SU-DHL-6 (cell line): ENCODE measurements at regions not wholly inside any gene's neighbourhood (a gene's known extent, or its start where the extent isn't known, plus 50 kb on each side); places are given as distances from the start of the nearest gene placed in this dataset.

ENCODE experiments used
- H2AFZ ChIP-seq: fragments of 200-600 bp; sonication (generic); 2 replicates; pipeline ENCODE4 v1.6.1; 2014; ENCODE audit warnings: low read depth, mild to moderate bottlenecking, moderate library complexity, mixed read lengths, antibody characterized with exemption, low read length; ENCODE audit not compliant: severe bottlenecking
- H3F3A ChIP-seq: fragments of 200-600 bp; shearing (Covaris generic); 2 replicates; pipeline ENCODE4 v1.6.0; 2016; ENCODE audit warnings: antibody characterized with exemption, mild to moderate bottlenecking; ENCODE audit not compliant: insufficient read depth
- H3K27ac ChIP-seq: fragments of 200-600 bp; sonication (generic); 2 replicates; pipeline ENCODE4 v1.5.1; 2016; ENCODE audit warnings: low read depth, mild to moderate bottlenecking, low read length, moderate library complexity, mixed read lengths
- H3K27me3 ChIP-seq: fragments of 200-600 bp; sonication (generic), shearing (Covaris generic); 2 replicates; pipeline ENCODE4 v1.6.0; 2014; ENCODE audit warnings: mild to moderate bottlenecking, low read length
- H3K36me3 ChIP-seq: fragments of 200-600 bp; sonication (generic); 2 replicates; pipeline ENCODE4 v1.6.1; 2014; ENCODE audit warnings: mild to moderate bottlenecking, low read length, mixed read lengths
- H3K4me2 ChIP-seq: fragments of 300-600, 200-600 bp; shearing (Covaris generic), sonication (generic); 2 replicates; pipeline ENCODE4 v1.6.0; 2014; ENCODE audit warnings: low read length, low read depth, mild to moderate bottlenecking; ENCODE audit not compliant: poor library complexity, severe bottlenecking
- H3K4me3 ChIP-seq: fragments of 200-600 bp; sonication (generic); 2 replicates; pipeline ENCODE4 v1.5.1; 2014; ENCODE audit warnings: antibody characterized with exemption, low read length, mild to moderate bottlenecking, mixed read lengths; ENCODE audit not compliant: insufficient read depth, poor library complexity, severe bottlenecking
- H3K79me2 ChIP-seq: fragments of 200-600 bp; sonication (generic); 2 replicates; pipeline ENCODE4 v1.6.1; 2014; ENCODE audit warnings: mild to moderate bottlenecking, low read length, moderate library complexity; ENCODE audit not compliant: insufficient read depth
- H3K9ac ChIP-seq: fragments of 200-600 bp; sonication (generic); 2 replicates; pipeline ENCODE4 v1.7.0; 2014; ENCODE audit warnings: mild to moderate bottlenecking, low read length
- H3K9me2 ChIP-seq: fragments of 200-600 bp; sonication (generic); replicated peaks from 2 replicates; pipeline ENCODE4 v1.6.1; 2014; ENCODE audit warnings: low read length; ENCODE audit not compliant: insufficient read depth
- H3K9me3 ChIP-seq: fragments of 200-600 bp; sonication (generic); 2 replicates; pipeline ENCODE4 v1.6.1; 2014; ENCODE audit warnings: low read length, mixed read lengths; ENCODE audit not compliant: insufficient read depth
- H4K20me1 ChIP-seq: fragments of 200-600 bp; sonication (generic); 2 replicates; pipeline ENCODE4 v1.6.1; 2014; ENCODE audit warnings: low read depth, mild to moderate bottlenecking, antibody characterized with exemption, low read length, moderate library complexity, mixed read lengths
- CTCF ChIP-seq: fragments of 200-600 bp; sonication (generic); IDR thresholded peaks from one replicate; pipeline ENCODE4 v1.5.1; 2017; ENCODE audit warnings: antibody characterized with exemption, mild to moderate bottlenecking, low read length, moderate library complexity; ENCODE audit not compliant: insufficient read depth, poor library complexity, severe bottlenecking
- EZH2phosphoT487 ChIP-seq: fragments of 200-600 bp; sonication (generic), shearing (Covaris generic); conservative IDR thresholded peaks from 2 replicates; pipeline ENCODE4 v1.6.1; 2018; ENCODE audit warnings: mild to moderate bottlenecking, antibody characterized with exemption, low read length, moderate library complexity, mixed read lengths

- no peaks in the 10 kb centered on the region; the same call in 1 of the 2 replicates for H3K79me2 ChIP-seq
- no peak overlapping the region for H3K4me2 ChIP-seq
- H4K20me1 ChIP-seq, result no peaks in the 10 kb centered on the region
- H3K27me3 ChIP-seq, result no peaks in the 10 kb centered on the region
- no peaks in the 10 kb centered on the region for H3K9me3 ChIP-seq
- TF ChIP-seq EZH2phosphoT487 (no peak), CTCF (no peak)
- no peak overlapping the region for H2AFZ ChIP-seq
- no peak overlapping the region for H3K27ac ChIP-seq
- H3F3A ChIP-seq, result 0 out of 2 replicates have a peak, but pooled peaks cover 3% of the 10 kb centered on the region
- no peak overlapping the region for H3K4me3 ChIP-seq
- H3K9me2 ChIP-seq, result no peaks in the 10 kb centered on the region
- no peak overlapping the region for H3K9ac ChIP-seq
- peaks cover 3% of the 10 kb centered on the region; the same call in 1 of the 2 replicates for H3K36me3 ChIP-seq
Measured at GRCh38 chr13:74018062-74018431, 116.2 kb downstream of the KLF12 start.

GRCh38 chr13:74017301-74018061 is 116.7 kb downstream of the KLF12 start:
- no peak overlapping the region for H3K4me3 ChIP-seq
- H3K9me2 ChIP-seq, result no peaks in the 10 kb centered on the region
- TF ChIP-seq CTCF (no peak), EZH2phosphoT487 (no peak)
- no peak overlapping the region for H2AFZ ChIP-seq
- no peaks in the 10 kb centered on the region for H4K20me1 ChIP-seq
- no peaks in the 10 kb centered on the region for H3K9me3 ChIP-seq
- no peak overlapping the region for H3K9ac ChIP-seq
- no peaks in the 10 kb centered on the region for H3K36me3 ChIP-seq
- no peak overlapping the region for H3K4me2 ChIP-seq
- 0 out of 2 replicates have a peak, but pooled peaks cover 3% of the 10 kb centered on the region for H3F3A ChIP-seq
- no peak overlapping the region for H3K27ac ChIP-seq
- no peaks in the 10 kb centered on the region; the same call in 1 of the 2 replicates for H3K79me2 ChIP-seq
- H3K27me3 ChIP-seq, result no peaks in the 10 kb centered on the region

- Histone ChIP-seq H2AFZ (no peak overlapping the region), H3K27ac (no peak overlapping the region), H3F3A (0 out of 2 replicates have a peak, but pooled peaks cover 3% of the 10 kb centered on the region), H3K27me3 (no peaks in the 10 kb centered on the region), H4K20me1 (no peaks in the 10 kb centered on the region), H3K9ac (no peak overlapping the region), H3K4me2 (no peak overlapping the region), H3K9me2 (no peaks in the 10 kb centered on the region), H3K4me3 (no peak overlapping the region), H3K36me3 (no peaks in the 10 kb centered on the region), H3K79me2 (no peaks in the 10 kb centered on the region; the same call in 1 of the 2 replicates), H3K9me3 (no peaks in the 10 kb centered on the region)
- no peak for TF ChIP-seq EZH2phosphoT487
- no peak for TF ChIP-seq CTCF
Measured at GRCh38 chr13:74015137-74015536, 119.1 kb downstream of the KLF12 start.
